DOHH2 (cell line): ENCODE measurements at regions not wholly inside any gene's neighbourhood (a gene's known extent, or its start where the extent isn't known, plus 50 kb on each side); places are given as distances from the start of the nearest gene placed in this dataset.

ENCODE experiments used
- H3F3A ChIP-seq: fragments of 200-600 bp; sonication (generic), shearing (Covaris generic); 2 replicates; pipeline ENCODE4 v1.6.0; 2016; ENCODE audit warnings: antibody characterized with exemption, mild to moderate bottlenecking; ENCODE audit not compliant: control insufficient read depth, insufficient read depth
- H3K27ac ChIP-seq: fragments of 200-600 bp; sonication (generic); 2 replicates; pipeline ENCODE4 v1.5.1; 2014; ENCODE audit warnings: low read depth, mild to moderate bottlenecking, low read length, moderate library complexity
- H3K27me3 ChIP-seq: fragments of 200-600 bp; sonication (generic); 2 replicates; pipeline ENCODE4 v1.6.1; 2014; ENCODE audit warnings: mild to moderate bottlenecking, low read length, mixed read lengths; ENCODE audit not compliant: control insufficient read depth
- H3K36me3 ChIP-seq: fragments of 200-600 bp; sonication (generic); 2 replicates; pipeline ENCODE4 v1.6.1; 2014; ENCODE audit warnings: mild to moderate bottlenecking, low read length, moderate library complexity, mixed read lengths; ENCODE audit not compliant: control insufficient read depth
- H3K4me1 ChIP-seq: fragments of 200-600 bp; sonication (generic); 2 replicates; pipeline ENCODE4 v1.6.1; 2014; ENCODE audit warnings: mild to moderate bottlenecking, low read length, mixed read lengths; ENCODE audit not compliant: control insufficient read depth
- H3K4me2 ChIP-seq: fragments of 200-600 bp; sonication (generic); 2 replicates; pipeline ENCODE4 v1.6.0; 2014; ENCODE audit warnings: mild to moderate bottlenecking, low read length, moderate library complexity
- H3K4me3 ChIP-seq: fragments of 200-600 bp; sonication (generic); 2 replicates; pipeline ENCODE4 v1.5.1; 2014; ENCODE audit warnings: mild to moderate bottlenecking, low read length, mixed read lengths
- H3K79me2 ChIP-seq: fragments of 200-600 bp; sonication (generic); 2 replicates; pipeline ENCODE4 v1.6.1; 2014; ENCODE audit warnings: mild to moderate bottlenecking, low read length, mixed read lengths; ENCODE audit not compliant: control insufficient read depth
- H3K9me2 ChIP-seq: fragments of 200-600 bp; sonication (generic); replicated peaks from 2 replicates; pipeline ENCODE4 v1.6.1; 2014; ENCODE audit warnings: mild to moderate bottlenecking, low read length, mixed read lengths; ENCODE audit not compliant: control insufficient read depth
- H3K9me3 ChIP-seq: fragments of 200-600 bp; sonication (generic); 2 replicates; pipeline ENCODE4 v1.6.1; 2014; ENCODE audit warnings: antibody characterized with exemption, low read length, mixed read lengths; ENCODE audit not compliant: control insufficient read depth, insufficient read depth
- H4K20me1 ChIP-seq: fragments of 200-600 bp; sonication (generic); 2 replicates; pipeline ENCODE4 v1.6.0; 2014; ENCODE audit warnings: low read depth, mild to moderate bottlenecking, antibody characterized with exemption, low read length, moderate library complexity; ENCODE audit not compliant: control insufficient read depth, insufficient read depth
- EZH2phosphoT487 ChIP-seq: fragments of 200-600 bp; sonication (generic); IDR thresholded peaks from 2 replicates; pipeline ENCODE4 v1.6.1; 2017; ENCODE audit warnings: borderline replicate concordance, mild to moderate bottlenecking, antibody characterized with exemption, low read length, moderate library complexity, mixed read lengths
- TF ChIP-seq, protein P1 (sequence below): fragments of 200-600 bp; sonication (generic); IDR thresholded peaks from one replicate; pipeline ENCODE4 v1.5.1; 2014; ENCODE audit warnings: antibody characterized with exemption, mild to moderate bottlenecking, low read depth, low read length; ENCODE audit not compliant: poor library complexity, severe bottlenecking

DNA sequence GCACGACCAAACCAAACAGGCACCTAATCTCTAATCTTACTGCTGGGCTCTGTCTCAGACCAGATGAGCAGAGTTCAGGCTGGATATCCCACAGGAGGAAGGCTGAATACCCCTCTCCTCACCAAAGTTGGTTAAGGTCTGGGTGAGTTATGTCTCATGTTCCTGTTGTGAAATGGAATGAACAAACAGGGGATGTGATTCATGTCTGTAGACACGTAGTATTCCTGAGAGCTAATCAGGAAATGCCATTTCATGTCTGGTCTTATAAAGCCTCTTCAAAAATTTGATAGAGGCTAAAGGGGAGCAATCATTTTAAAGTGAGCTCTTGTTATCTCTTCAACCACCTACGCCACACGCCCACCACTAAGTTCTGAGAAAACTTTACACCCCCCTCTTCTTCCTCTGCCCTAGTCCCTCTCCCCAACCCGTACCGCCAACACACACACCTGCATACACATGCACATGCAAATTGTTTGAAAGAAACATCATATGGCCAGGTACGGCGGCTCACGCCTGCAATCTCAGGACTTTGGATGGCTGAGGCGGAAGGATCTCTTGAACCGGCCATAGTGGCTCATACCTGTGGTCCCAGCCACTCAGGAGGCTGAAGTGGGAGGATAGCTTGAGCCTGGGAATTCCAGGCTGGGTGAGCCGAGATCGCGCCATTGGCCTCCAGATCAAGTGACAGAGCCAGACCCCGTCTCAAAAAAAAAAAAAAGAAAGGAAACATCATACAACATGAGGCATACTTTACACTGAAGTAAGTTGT is 69.8 kb upstream of the RAI14 start:
- Histone ChIP-seq H3K4me2 (no peak overlapping the region), H3K9me3 (no peaks in the 10 kb centered on the region; the same call in 1 of the 2 replicates), H3K9me2 (no peaks in the 10 kb centered on the region), H3K79me2 (no peaks in the 10 kb centered on the region), H3K36me3 (no peaks in the 10 kb centered on the region), H3K4me3 (no peak overlapping the region), H4K20me1 (no peaks in the 10 kb centered on the region), H3K4me1 (no peaks in the 10 kb centered on the region), H3K27me3 (no peaks in the 10 kb centered on the region), H3K27ac (no peak overlapping the region), H3F3A (no peaks in the 10 kb centered on the region)
- no peak for TF ChIP-seq EZH2phosphoT487
- TF ChIP-seq, protein P1, sequence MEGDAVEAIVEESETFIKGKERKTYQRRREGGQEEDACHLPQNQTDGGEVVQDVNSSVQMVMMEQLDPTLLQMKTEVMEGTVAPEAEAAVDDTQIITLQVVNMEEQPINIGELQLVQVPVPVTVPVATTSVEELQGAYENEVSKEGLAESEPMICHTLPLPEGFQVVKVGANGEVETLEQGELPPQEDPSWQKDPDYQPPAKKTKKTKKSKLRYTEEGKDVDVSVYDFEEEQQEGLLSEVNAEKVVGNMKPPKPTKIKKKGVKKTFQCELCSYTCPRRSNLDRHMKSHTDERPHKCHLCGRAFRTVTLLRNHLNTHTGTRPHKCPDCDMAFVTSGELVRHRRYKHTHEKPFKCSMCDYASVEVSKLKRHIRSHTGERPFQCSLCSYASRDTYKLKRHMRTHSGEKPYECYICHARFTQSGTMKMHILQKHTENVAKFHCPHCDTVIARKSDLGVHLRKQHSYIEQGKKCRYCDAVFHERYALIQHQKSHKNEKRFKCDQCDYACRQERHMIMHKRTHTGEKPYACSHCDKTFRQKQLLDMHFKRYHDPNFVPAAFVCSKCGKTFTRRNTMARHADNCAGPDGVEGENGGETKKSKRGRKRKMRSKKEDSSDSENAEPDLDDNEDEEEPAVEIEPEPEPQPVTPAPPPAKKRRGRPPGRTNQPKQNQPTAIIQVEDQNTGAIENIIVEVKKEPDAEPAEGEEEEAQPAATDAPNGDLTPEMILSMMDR: no peak

DNA sequence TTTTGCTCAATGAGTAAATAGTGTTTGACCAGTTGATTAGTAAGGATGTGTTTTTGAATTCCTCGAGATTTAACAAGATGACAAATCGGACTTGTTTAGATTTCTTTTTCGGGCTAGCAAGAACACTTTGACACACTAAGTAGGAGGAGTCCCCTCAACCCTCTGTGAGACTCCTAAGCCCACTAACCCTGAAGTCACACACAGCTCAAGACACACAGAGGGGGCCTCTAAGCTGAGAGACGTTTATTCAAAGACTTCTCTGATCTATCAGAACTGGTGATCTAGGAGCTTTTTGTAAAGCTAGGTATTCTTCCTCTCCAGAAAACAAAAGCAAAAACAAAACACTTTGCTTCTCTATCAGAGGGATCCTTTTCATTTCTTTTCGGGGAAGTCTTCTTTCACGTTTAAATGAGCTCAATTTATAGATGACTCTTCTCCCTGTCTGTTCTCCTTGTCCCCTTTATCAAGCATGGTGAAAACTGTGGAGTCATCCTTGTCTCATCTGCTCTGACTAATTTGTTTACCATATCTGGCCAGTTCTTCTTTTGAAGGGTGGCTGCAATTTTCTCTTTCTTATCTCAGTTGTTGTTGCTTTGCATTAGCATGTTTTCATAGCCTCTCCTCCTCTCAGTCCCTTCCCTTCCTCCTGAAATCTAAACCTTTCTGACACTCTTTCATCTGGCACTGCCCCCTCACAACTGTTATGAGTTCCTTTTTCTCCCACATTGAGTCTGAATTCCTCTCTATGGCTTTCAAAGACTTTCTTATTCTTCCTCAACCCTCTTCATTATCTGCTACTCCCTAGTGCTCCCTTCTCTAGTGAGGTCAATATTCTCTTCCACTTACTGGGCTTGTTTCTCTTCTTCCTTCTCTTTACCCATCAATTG is 68.5 kb upstream of the RAI14 start:
- Histone ChIP-seq H3K9me3 (no peaks in the 10 kb centered on the region), H3F3A (no peaks in the 10 kb centered on the region), H3K36me3 (no peaks in the 10 kb centered on the region), H4K20me1 (no peaks in the 10 kb centered on the region), H3K79me2 (no peaks in the 10 kb centered on the region), H3K4me3 (no peak overlapping the region), H3K9me2 (no peaks in the 10 kb centered on the region), H3K27me3 (no peaks in the 10 kb centered on the region), H3K4me1 (no peaks in the 10 kb centered on the region), H3K4me2 (no peak overlapping the region), H3K27ac (no peak overlapping the region)
- TF ChIP-seq EZH2phosphoT487: no peak
- TF ChIP-seq, protein P1: no peak

DNA sequence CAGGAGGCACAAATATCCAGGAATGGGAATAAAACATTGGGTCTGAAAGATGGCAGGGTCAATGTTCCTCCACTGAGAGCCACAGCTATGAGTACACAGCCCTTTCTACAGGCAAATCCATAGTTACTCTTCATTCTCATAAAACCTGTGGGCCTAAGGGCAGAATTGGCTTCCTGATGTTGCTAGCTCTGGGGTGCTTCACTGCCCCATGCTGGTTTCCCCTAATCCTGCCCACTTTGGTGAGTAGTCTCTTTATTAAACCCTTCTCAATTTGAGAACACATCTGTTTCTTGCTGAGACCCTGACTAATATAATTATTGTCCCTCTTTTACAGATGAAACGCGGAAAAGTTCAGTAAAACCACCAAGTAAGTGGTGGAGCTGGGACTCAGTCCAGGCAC is 66.3 kb upstream of the RAI14 start:
- Histone ChIP-seq H3K9me2 (no peaks in the 10 kb centered on the region), H4K20me1 (no peaks in the 10 kb centered on the region)

More for the DNA sequence above, 66.3 kb upstream of the RAI14 start:
- H3K4me1 ChIP-seq: no peaks in the 10 kb centered on the region
- H3K9me3 ChIP-seq: no peaks in the 10 kb centered on the region
- no peak overlapping the region for H3K4me3 ChIP-seq
- H3K27me3 ChIP-seq: no peaks in the 10 kb centered on the region
- TF ChIP-seq, protein P1: no peak
- no peak for TF ChIP-seq EZH2phosphoT487
- no peak overlapping the region for H3K27ac ChIP-seq
- H3K36me3 ChIP-seq: no peaks in the 10 kb centered on the region
- no peaks in the 10 kb centered on the region for H3K79me2 ChIP-seq
- no peaks in the 10 kb centered on the region for H3F3A ChIP-seq
- no peak overlapping the region for H3K4me2 ChIP-seq
